A549 (cell line): ENCODE measurements at regions not wholly inside any gene's neighbourhood (a gene's known extent, or its start where the extent isn't known, plus 50 kb on each side); places are given as distances from the start of the nearest gene placed in this dataset.

Experiments used
- ATAC-seq, 2 experiments: fragments of 200-7000 bp in 1 of 2; fragments of >200 bp in 1 of 2; cut with Nextera tagmentation in 1 of 2; cut with Tn5 transposase in 1 of 2; 3 replicates each; pipeline versions ENCODE4 v1.8.0 to v1.9.1; 2018 to 2020; ENCODE audit warnings: mild to moderate bottlenecking in 1 of 2, moderate library complexity in 1 of 2
- CTCF ChIA-PET: fragments of 300-600 bp; sonication (Branson Sonifier 250); formaldehyde crosslinking; extraction: SDS; loops from one replicate; lab custom pipeline; 2021; ENCODE audit warnings: antibody characterized with exemption, inconsistent platforms; lab: Yijun Ruan, JAX
- POLR2A ChIA-PET: fragments of 350-600 bp; formaldehyde crosslinking; extraction: SDS; loops from one replicate; lab custom pipeline; 2021; ENCODE audit warnings: antibody characterized with exemption, inconsistent platforms; lab: Yijun Ruan, JAX
- DNase-seq, 2 experiments: peaks; one replicate each; pipeline versions ENCODE4 v3.0.0 to v3.0.0-alpha.2; 2011 to 2016; ENCODE audit warnings: low read depth in 1 of 2, low spot score in 1 of 2
- FAIRE-seq: peaks from 2 replicates; lab custom pipeline; 2011; peaks lifted over from hg19 to GRCh38; lab: Jason Lieb, UNC
- H3K27ac ChIP-seq, 2 experiments: fragments of >200 bp; sonication (Bioruptor Twin); formaldehyde crosslinking; 3 replicates each; pipeline ENCODE4 v1.5.1; 2016 to 2017
- H3K4me1 ChIP-seq: fragments of >200 bp; sonication (Bioruptor Twin); formaldehyde crosslinking; 3 replicates; pipeline ENCODE4 v1.6.1; 2016
- H3K4me2 ChIP-seq: fragments of >200 bp; sonication (Bioruptor Twin); formaldehyde crosslinking; 3 replicates; pipeline ENCODE4 v1.6.1; 2016
- H3K4me3 ChIP-seq: fragments of >200 bp; sonication (Bioruptor Twin); formaldehyde crosslinking; 3 replicates; pipeline ENCODE4 v1.5.1; 2016
- H3K9me3 ChIP-seq: fragments of >200 bp; sonication (Bioruptor Twin); formaldehyde crosslinking; 3 replicates; pipeline ENCODE4 v1.6.1; 2016
- BCL3 ChIP-seq: fragments of >200 bp; sonication (Bioruptor Twin); formaldehyde crosslinking; IDR thresholded peaks from 3 replicates; pipeline ENCODE4 v1.6.1; 2016
- BHLHE40 ChIP-seq: IDR thresholded peaks from 2 replicates; pipeline ENCODE4 v1.6.1; 2012; ENCODE audit warnings: low read depth, low read length, inconsistent platforms
- EHF ChIP-seq: fragments of 250-450 bp; sonication (Bioruptor Pico); IDR thresholded peaks from 2 replicates; pipeline ENCODE4 v1.5.0; 2020; ENCODE audit warnings: mild to moderate bottlenecking
- EP300 ChIP-seq, 2 experiments: fragments of >200 bp; sonication (Bioruptor Twin); formaldehyde crosslinking; IDR thresholded peaks; 2 replicates in 1 of 2; 3 replicates in 1 of 2; pipeline ENCODE4 v1.6.1; 2016 to 2017
- FOSL2 ChIP-seq, 2 experiments: fragments of 450-650 bp in 1 of 2; fragments of >200 bp in 1 of 2; sonication (Bioruptor Twin) in 1 of 2; formaldehyde crosslinking; IDR thresholded peaks; 2 replicates each; pipeline versions ENCODE4 v1.5.0 to v1.6.1; 2016 to 2020; ENCODE audit warnings: mild to moderate bottlenecking in 1 of 2, moderate library complexity in 1 of 2
- HEYL ChIP-seq: fragments of 250-450 bp; sonication (Bioruptor Pico); IDR thresholded peaks from 2 replicates; pipeline ENCODE4 v1.8.0; 2021; ENCODE audit warnings: mild to moderate bottlenecking, moderate library complexity
- HOXA7 ChIP-seq: fragments of 250-450 bp; sonication (Bioruptor Pico); IDR thresholded peaks from 2 replicates; pipeline ENCODE4 v1.5.0; 2020; ENCODE audit warnings: mild to moderate bottlenecking, moderate library complexity
- HOXB5 ChIP-seq: fragments of 250-450 bp; sonication (Bioruptor Pico); IDR thresholded peaks from 2 replicates; pipeline ENCODE4 v1.5.0; 2020; ENCODE audit warnings: mild to moderate bottlenecking, moderate library complexity
- JUN ChIP-seq, 2 experiments: fragments of >200 bp; sonication (Bioruptor Twin); formaldehyde crosslinking; IDR thresholded peaks; 2 replicates in 1 of 2; 3 replicates in 1 of 2; pipeline ENCODE4 v1.6.1; 2016 to 2017
- JUNB ChIP-seq: fragments of >200 bp; sonication (Bioruptor Twin); formaldehyde crosslinking; IDR thresholded peaks from 2 replicates; pipeline ENCODE4 v1.6.1; 2016
- MAZ ChIP-seq: fragments of 150-350 bp; IDR thresholded peaks from 2 replicates; pipeline ENCODE4 v1.6.1; 2014; ENCODE audit warnings: antibody characterized with exemption, low read depth, low read length, borderline replicate concordance
- NR3C1 ChIP-seq: fragments of >200 bp; sonication (Bioruptor Twin); formaldehyde crosslinking; IDR thresholded peaks from 3 replicates; pipeline ENCODE4 v1.6.1; 2017
- PHF8 ChIP-seq: fragments of 200-600 bp; sonication (generic); IDR thresholded peaks from 2 replicates; pipeline ENCODE4 v1.6.1; 2016; ENCODE audit warnings: low read depth, mild to moderate bottlenecking, antibody characterized with exemption, moderate library complexity, borderline replicate concordance
- RAD21 ChIP-seq, 2 experiments: fragments of >200 bp in 1 of 2; sonication (Bioruptor Twin) in 1 of 2; formaldehyde crosslinking in 1 of 2; IDR thresholded peaks in 1 of 2; conservative IDR thresholded peaks in 1 of 2; 2 replicates in 1 of 2; 3 replicates in 1 of 2; pipeline ENCODE4 v1.6.1; 2012 to 2018; ENCODE audit warnings: inconsistent platforms in 1 of 2
- RARB ChIP-seq: fragments of 250-450 bp; sonication (Bioruptor Pico); IDR thresholded peaks from 2 replicates; pipeline ENCODE4 v1.8.0; 2021; ENCODE audit warnings: mild to moderate bottlenecking, moderate library complexity
- RNF2 ChIP-seq: fragments of 200-600 bp; sonication (generic); IDR thresholded peaks from 2 replicates; pipeline ENCODE4 v1.6.1; 2016; ENCODE audit warnings: low read depth, mild to moderate bottlenecking, antibody characterized with exemption, moderate library complexity, borderline replicate concordance
- SREBF2 ChIP-seq: fragments of 450-650 bp; IDR thresholded peaks from 2 replicates; pipeline ENCODE4 v1.6.1; 2014; ENCODE audit warnings: mild to moderate bottlenecking, moderate library complexity
- TP53 ChIP-seq: fragments of 250-450 bp; sonication (Bioruptor Pico); IDR thresholded peaks from 2 replicates; pipeline ENCODE4 v1.5.0; 2021; ENCODE audit warnings: mild to moderate bottlenecking, moderate library complexity
- USF2 ChIP-seq: fragments of 450-650 bp; IDR thresholded peaks from 2 replicates; pipeline ENCODE4 v1.6.1; 2014; ENCODE audit warnings: antibody characterized with exemption
- ZC3H11A ChIP-seq: fragments of 450-650 bp; IDR thresholded peaks from 2 replicates; pipeline ENCODE4 v1.6.1; 2014; ENCODE audit warnings: antibody characterized with exemption, mild to moderate bottlenecking
- ZFP36 ChIP-seq: fragments of 450-650 bp; IDR thresholded peaks from 2 replicates; pipeline ENCODE4 v1.6.1; 2014; ENCODE audit warnings: borderline replicate concordance; ENCODE audit not compliant: partially characterized antibody
- ZNF302 ChIP-seq: fragments of 250-450 bp; sonication (Bioruptor Pico); IDR thresholded peaks from 2 replicates; pipeline ENCODE4 v1.9.0; 2021; ENCODE audit warnings: inconsistent platforms, mild to moderate bottlenecking, moderate library complexity
- ZSCAN20 ChIP-seq: fragments of 250-450 bp; sonication (Bioruptor Pico); IDR thresholded peaks from 2 replicates; pipeline ENCODE4 v1.8.0; 2022; ENCODE audit warnings: mild to moderate bottlenecking, moderate library complexity
- WGBS: methylation state at CpG from one replicate; pipeline ENCODE4 v1.1.6; 2017; ENCODE audit errors: missing lambda C conversion rate; 5-methylcytosine and 5-hydroxymethylcytosine counted together
- TF ChIP-seq, protein P1 (sequence below): fragments of 200-600 bp; sonication (generic); IDR thresholded peaks from 2 replicates; pipeline ENCODE4 v1.6.1; 2016; ENCODE audit warnings: antibody characterized with exemption, mild to moderate bottlenecking, moderate library complexity

DNA sequence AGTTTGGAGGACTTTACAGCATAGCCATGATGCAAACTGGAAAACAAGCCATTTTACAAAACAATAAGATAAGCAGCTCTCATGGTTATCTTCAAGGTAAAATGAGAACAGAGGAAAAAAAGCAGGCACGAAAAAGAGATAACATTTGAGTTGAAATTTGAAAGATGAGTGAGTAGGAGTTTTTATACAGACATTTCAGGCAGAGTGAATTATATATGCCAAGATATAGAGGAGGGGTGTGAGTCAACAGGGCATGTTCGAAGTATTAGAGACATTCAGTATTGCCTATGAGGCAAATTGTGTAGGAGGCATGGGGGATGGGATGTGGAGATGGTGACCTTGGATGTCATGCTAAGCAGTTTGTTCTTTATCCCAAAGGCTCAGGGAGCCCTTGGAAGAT is 240.5 kb upstream of the MAN1A1 start:
- ChIA-PET CTCF (no interaction called here), POLR2A (no interaction called here)
- DNase-seq (no peak), FAIRE-seq (no peak), ATAC-seq (no peak)
- TF ChIP-seq NR3C1: no peak
- TF ChIP-seq EP300 (IDR thresholded peaks at IDR 0.05): no peak
- TF ChIP-seq TP53: no peak
- no peak for TF ChIP-seq ZC3H11A
- no peak for TF ChIP-seq ZFP36
- no peaks in the 10 kb centered on the region for H3K4me1 ChIP-seq
- no peak overlapping the region for H3K27ac ChIP-seq
- 2% methylated on average over 2 of the region's 2 CpGs for WGBS
- H3K4me2 ChIP-seq: no peak overlapping the region
- H3K4me3 ChIP-seq: no peak overlapping the region
- no peaks in the 10 kb centered on the region for H3K9me3 ChIP-seq

- POLR2A ChIA-PET: no interaction called here
- FAIRE-seq (no peak), DNase-seq (no peak), ATAC-seq (no peak)
- Histone ChIP-seq H3K4me1 (no peaks in the 10 kb centered on the region), H3K9me3 (no peaks in the 10 kb centered on the region), H3K4me3 (no peak overlapping the region), H3K4me2 (no peak overlapping the region), H3K27ac (no peak overlapping the region)
- no peak for TF ChIP-seq JUN (IDR thresholded peaks at IDR 0.05)
- TF ChIP-seq JUNB: no peak
- no peak for TF ChIP-seq TP53
- TF ChIP-seq, protein P1, sequence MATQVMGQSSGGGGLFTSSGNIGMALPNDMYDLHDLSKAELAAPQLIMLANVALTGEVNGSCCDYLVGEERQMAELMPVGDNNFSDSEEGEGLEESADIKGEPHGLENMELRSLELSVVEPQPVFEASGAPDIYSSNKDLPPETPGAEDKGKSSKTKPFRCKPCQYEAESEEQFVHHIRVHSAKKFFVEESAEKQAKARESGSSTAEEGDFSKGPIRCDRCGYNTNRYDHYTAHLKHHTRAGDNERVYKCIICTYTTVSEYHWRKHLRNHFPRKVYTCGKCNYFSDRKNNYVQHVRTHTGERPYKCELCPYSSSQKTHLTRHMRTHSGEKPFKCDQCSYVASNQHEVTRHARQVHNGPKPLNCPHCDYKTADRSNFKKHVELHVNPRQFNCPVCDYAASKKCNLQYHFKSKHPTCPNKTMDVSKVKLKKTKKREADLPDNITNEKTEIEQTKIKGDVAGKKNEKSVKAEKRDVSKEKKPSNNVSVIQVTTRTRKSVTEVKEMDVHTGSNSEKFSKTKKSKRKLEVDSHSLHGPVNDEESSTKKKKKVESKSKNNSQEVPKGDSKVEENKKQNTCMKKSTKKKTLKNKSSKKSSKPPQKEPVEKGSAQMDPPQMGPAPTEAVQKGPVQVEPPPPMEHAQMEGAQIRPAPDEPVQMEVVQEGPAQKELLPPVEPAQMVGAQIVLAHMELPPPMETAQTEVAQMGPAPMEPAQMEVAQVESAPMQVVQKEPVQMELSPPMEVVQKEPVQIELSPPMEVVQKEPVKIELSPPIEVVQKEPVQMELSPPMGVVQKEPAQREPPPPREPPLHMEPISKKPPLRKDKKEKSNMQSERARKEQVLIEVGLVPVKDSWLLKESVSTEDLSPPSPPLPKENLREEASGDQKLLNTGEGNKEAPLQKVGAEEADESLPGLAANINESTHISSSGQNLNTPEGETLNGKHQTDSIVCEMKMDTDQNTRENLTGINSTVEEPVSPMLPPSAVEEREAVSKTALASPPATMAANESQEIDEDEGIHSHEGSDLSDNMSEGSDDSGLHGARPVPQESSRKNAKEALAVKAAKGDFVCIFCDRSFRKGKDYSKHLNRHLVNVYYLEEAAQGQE: no peak
- CTCF ChIA-PET: no interaction called here
- WGBS: 8% methylated on average over 3 of the region's 3 CpGs
Observed at GRCh38 chr6:119587537-119587936, 238.0 kb upstream of the MAN1A1 start.

- no peak for TF ChIP-seq ZFP36
- TF ChIP-seq ZSCAN20: no peak
- no peak for TF ChIP-seq RAD21 (conservative IDR thresholded peaks at IDR 0.05 in 1 of 2, IDR thresholded peaks at IDR 0.05 in 1 of 2)
- no peak for TF ChIP-seq BHLHE40
- TF ChIP-seq HEYL (CRISPR knock-in tag): no peak
- TF ChIP-seq BCL3: no peak
- no peak for TF ChIP-seq RARB (CRISPR knock-in tag)
- no peak for TF ChIP-seq HOXA7 (CRISPR knock-in tag)
- TF ChIP-seq PHF8: no peak
- no peak for TF ChIP-seq ZNF302
- TF ChIP-seq MAZ: no peak
- TF ChIP-seq HOXB5 (CRISPR knock-in tag): no peak
- TF ChIP-seq RNF2: no peak
- TF ChIP-seq EHF (CRISPR knock-in tag): no peak
- TF ChIP-seq FOSL2 (IDR thresholded peaks at IDR 0.05): no peak
- TF ChIP-seq FOSL2 (CRISPR knock-in tag; IDR thresholded peaks at IDR 0.05): no peak
- TF ChIP-seq SREBF2: no peak
- TF ChIP-seq USF2: no peak
- Histone ChIP-seq H3K27ac (no peak overlapping the region), H3K4me3 (no peak overlapping the region), H3K4me1 (no peaks in the 10 kb centered on the region), H3K4me2 (no peak overlapping the region), H3K9me3 (no peaks in the 10 kb centered on the region)
- POLR2A ChIA-PET: no interaction called here
- ATAC-seq: no peak
- 57% methylated on average over 3 of the region's 3 CpGs for WGBS
- FAIRE-seq: no peak
- no peak for DNase-seq
- CTCF ChIA-PET: no interaction called here
Observed at GRCh38 chr6:119586250-119586882, 236.8 kb upstream of the MAN1A1 start.
